ENCODE measurements at regions not wholly inside any gene's neighbourhood (a gene's known extent, or its start where the extent isn't known, plus 50 kb on each side); places are given as distances from the start of the nearest gene placed in this dataset.

DNA sequence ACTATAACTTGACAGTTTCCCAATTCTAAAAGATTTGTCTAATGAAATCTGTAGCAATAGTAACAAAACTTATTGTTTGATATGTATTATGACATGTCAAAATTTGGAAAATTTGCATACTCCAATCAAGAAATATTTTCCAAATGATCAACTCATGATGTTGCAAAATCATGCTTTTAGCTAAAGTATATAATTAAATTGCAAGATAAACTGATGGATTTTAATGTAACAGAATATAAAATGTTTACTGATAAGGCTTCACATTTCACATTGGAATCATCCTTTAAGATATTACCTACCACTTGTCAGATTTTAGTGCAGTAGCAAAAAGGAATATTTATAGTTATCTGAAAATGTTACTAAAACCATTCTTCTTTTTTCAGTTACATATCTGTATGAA is 421.9 kb upstream of the SEMA3D start:
- TF ChIP-seq, protein P1, sequence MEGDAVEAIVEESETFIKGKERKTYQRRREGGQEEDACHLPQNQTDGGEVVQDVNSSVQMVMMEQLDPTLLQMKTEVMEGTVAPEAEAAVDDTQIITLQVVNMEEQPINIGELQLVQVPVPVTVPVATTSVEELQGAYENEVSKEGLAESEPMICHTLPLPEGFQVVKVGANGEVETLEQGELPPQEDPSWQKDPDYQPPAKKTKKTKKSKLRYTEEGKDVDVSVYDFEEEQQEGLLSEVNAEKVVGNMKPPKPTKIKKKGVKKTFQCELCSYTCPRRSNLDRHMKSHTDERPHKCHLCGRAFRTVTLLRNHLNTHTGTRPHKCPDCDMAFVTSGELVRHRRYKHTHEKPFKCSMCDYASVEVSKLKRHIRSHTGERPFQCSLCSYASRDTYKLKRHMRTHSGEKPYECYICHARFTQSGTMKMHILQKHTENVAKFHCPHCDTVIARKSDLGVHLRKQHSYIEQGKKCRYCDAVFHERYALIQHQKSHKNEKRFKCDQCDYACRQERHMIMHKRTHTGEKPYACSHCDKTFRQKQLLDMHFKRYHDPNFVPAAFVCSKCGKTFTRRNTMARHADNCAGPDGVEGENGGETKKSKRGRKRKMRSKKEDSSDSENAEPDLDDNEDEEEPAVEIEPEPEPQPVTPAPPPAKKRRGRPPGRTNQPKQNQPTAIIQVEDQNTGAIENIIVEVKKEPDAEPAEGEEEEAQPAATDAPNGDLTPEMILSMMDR (IDR thresholded peaks at IDR 0.05; ENCODE audit: control insufficient read depth, insufficient read depth, low read depth, low read length, missing control alignments) = no peak

DNA sequence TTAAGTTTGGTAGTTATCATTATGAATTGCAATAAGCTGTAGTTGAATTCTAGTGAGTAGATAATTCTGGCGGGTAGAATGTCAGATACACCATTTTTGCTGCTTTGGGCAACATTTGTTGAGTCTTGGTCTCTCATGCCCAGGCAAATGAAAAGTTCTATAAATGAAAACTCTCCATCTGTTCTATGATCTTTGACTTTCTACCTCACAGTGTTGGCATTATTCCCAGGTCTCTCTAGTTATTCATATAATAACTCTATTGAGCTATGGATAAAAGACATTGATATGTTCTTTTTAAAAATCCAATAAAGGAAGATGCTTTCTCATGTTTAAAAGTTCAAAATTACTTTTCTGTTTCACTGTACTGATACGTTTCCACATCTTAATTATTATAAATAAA is 415.3 kb upstream of the SEMA3D start:
- TF ChIP-seq, protein P1 (IDR thresholded peaks at IDR 0.05; ENCODE audit: control insufficient read depth, insufficient read depth, low read depth, low read length, missing control alignments) = no peak
- no peak for DNase-seq (ENCODE audit: low read depth)
- H3K4me3 ChIP-seq (ENCODE audit: control insufficient read depth, low read depth, low read length) = no peak overlapping the region

More for the DNA sequence above, 421.9 kb upstream of the SEMA3D start:
- DNase-seq (ENCODE audit: low read depth) = no peak
- no peak overlapping the region for H3K4me3 ChIP-seq (ENCODE audit: control insufficient read depth, low read depth, low read length)

DNA sequence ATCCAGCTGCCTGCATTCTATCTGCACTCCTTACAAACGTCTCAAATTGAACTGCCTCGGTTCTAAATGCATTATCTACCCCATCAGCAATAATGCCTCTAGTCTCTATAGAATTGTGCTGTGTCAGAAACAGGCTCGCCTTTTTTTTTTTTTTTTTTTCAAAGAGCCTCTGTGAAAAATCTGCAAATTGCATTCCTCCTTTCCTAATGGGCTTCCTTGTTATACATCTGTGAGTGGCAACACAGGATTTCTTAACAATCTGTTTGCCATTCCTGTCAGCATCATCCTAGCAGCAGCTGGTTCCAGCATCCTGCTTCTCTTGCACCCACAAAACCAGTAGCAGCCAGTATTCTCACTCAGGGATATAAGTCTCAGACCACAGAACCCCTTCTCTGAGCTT is 413.5 kb upstream of the SEMA3D start:
- no peak overlapping the region for H3K4me3 ChIP-seq (ENCODE audit: control insufficient read depth, low read depth, low read length)
- DNase-seq (ENCODE audit: low read depth) = no peak
- TF ChIP-seq, protein P1 (IDR thresholded peaks at IDR 0.05; ENCODE audit: control insufficient read depth, insufficient read depth, low read depth, low read length, missing control alignments) = no peak

DNA sequence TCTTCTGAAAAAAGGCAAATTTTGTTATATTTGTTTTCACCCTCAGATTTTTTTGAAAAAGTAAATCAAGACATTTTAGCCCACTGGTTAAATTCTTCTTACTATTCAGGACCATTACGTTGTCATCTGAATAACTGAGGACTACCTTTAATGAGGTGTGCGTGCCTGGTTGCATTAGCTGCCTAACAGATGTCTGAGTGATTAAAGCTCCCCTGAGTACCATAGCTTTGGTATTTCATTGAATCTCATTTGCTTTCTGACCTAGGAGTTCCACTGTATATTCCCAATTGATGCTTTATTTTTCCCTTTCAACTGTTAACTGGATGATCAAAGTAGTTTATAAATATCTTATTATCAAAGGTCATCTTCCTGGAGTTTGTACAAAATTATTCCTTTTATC is 410.0 kb upstream of the SEMA3D start:
- DNase-seq (ENCODE audit: low read depth) = no peak
- TF ChIP-seq, protein P1 (IDR thresholded peaks at IDR 0.05; ENCODE audit: control insufficient read depth, insufficient read depth, low read depth, low read length, missing control alignments) = no peak
- H3K4me3 ChIP-seq (ENCODE audit: control insufficient read depth, low read depth, low read length) = no peak overlapping the region

DNA sequence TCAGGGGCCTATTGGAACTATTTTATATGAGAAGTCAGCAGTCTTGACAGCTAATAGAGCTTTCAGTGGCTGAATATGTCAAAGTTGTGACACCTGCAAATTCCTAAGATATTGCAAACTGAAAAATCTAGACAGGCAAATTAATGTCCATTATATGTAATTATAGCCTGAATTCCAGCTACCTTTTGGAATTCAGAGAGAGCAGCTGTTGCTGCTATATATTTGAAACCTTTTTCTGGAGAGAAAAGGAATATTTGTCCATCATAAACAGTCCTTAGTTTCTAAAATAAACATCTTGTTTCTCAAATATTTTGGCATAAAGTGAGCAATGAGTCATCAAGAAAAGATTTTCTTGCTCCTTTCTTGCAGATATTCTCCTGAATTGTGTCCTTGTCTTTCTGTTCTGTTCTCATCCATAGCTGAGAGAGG is 408.9 kb upstream of the SEMA3D start:
- peak; percentile 3 for DNase-seq (ENCODE audit: low read depth)
- H3K4me3 ChIP-seq (ENCODE audit: control insufficient read depth, low read depth, low read length) = no peak overlapping the region
- TF ChIP-seq, protein P1 (IDR thresholded peaks at IDR 0.05; ENCODE audit: control insufficient read depth, insufficient read depth, low read depth, low read length, missing control alignments) = no peak

DNA sequence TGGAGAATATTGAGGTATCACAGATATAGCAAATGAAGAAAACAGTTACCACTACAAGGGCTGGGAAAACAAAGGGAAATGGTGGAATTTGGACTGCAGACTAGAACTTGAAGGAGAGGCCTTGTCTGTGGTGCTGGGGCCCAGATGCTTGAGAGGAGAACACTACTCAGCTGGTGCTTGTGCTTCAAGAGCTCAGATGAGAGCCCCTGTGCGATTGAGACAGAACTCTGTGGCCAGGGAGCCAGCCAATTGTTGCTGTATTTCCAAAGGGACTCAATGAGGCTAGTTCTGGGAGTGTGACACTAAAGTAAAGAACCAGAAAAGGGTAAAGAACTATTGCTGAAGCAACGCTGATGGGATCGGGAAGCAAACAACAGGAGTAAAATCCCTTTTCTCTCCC is 406.5 kb upstream of the SEMA3D start:
- TF ChIP-seq, protein P1 (IDR thresholded peaks at IDR 0.05; ENCODE audit: control insufficient read depth, insufficient read depth, low read depth, low read length, missing control alignments) = no peak
- DNase-seq (ENCODE audit: low read depth) = no peak
- H3K4me3 ChIP-seq (ENCODE audit: control insufficient read depth, low read depth, low read length) = no peak overlapping the region

DNA sequence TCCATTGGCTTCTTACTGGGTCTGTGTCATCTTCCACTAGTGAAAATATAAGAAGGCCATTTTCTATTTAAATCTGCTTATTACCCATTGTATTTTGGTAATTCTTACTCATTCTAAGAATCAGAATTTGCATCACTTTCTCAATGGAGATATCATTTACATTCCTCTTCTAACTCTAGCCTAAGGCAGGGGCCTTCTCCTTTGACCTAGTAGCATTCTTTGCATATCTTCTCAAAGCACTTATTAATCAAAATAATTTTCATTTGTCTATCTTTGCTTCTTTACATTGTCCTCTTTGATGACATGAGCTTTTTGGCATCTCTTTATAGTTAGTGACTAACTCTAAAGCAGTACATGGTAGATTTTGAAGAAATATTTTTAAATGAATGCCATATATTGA is 400.9 kb upstream of the SEMA3D start:
- H3K4me3 ChIP-seq (ENCODE audit: control insufficient read depth, low read depth, low read length) = no peak overlapping the region
- no peak for DNase-seq (ENCODE audit: low read depth)
- TF ChIP-seq, protein P1 (IDR thresholded peaks at IDR 0.05; ENCODE audit: control insufficient read depth, insufficient read depth, low read depth, low read length, missing control alignments) = no peak
